Activated naive CD8-positive, alpha-beta T cell treated with anti-CD3 and anti-CD28 coated beads, Interleukin-2, amount 50 U/mL, for 16 hours (primary cell): ENCODE measurements at regions not wholly inside any gene's neighbourhood (a gene's known extent, or its start where the extent isn't known, plus 50 kb on each side); places are given as distances from the start of the nearest gene placed in this dataset.

Source experiments
- DNase-seq: peaks from one replicate; pipeline ENCODE4 v3.0.0-alpha.2; 2020; ENCODE audit warnings: low read depth, low spot score

DNA sequence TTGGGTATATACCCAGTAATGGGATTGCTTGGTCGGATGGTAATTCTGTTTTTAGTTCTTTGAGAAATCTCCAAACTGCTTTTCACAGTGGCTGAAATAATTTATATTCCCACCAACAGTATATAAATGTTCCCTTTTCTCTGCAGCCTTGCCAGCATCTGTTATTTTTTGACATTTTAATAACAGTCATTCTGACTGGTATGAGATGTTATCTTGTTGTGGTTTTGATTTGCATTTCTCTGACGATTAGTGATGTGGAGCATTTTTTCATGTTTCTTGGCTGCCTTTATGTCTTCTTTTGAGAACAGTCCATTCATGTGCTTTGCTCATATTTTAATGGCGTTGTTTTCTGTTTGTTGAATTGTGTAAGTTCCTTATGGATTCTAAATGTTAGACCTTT is 641.6 kb downstream of the HACE1 start:
- DNase-seq: no peak

DNA sequence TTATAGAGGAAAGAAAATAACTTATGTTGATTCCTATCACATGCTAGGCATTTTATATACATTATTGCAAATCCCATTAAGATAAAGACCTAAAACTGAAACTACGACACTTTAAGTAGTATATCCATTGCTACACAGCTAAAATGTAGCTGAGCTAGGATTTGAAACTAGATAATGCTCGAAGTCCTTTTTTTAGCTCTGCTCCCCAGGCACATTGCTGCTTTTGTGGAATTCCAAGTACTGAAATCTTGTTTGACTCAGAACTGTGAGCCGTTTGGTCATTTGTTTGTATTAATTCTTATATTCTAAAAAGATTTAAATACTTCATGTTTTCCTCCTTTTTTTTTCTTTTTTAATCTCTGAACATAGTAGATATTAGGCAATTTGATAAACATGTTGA is 644.8 kb downstream of the HACE1 start:
- no peak for DNase-seq

DNA sequence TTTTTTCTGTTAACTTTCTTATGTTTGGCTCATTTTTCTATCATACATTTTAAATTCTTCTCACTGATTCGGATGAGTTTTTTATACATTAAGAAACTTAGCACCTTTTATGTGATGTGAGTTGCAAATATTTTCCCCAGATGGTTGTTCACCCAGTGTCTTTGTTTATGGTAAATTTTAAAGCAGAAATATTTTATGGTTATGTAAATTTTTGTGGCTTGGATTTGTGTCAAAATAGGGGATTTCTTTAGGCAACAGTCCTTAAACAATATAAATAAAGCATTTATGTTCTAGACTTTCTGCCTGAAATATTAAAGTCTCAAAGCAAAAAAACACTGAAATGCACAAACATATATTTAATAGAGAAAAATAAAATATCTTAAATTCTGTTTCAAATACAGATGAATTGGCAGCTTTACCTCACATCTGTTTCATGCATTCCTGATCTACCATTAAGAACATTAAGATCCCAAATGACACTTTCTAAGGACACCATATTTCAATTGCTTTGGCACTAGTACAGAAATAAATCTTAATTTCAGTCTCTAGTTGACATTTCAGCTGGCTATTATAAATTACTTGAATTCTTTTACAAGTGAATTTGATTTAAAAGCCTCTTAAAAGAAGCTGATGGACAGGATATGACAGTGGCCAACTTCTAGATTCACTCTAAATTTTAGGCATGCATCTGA is 646.6 kb downstream of the HACE1 start:
- no peak for DNase-seq

DNA sequence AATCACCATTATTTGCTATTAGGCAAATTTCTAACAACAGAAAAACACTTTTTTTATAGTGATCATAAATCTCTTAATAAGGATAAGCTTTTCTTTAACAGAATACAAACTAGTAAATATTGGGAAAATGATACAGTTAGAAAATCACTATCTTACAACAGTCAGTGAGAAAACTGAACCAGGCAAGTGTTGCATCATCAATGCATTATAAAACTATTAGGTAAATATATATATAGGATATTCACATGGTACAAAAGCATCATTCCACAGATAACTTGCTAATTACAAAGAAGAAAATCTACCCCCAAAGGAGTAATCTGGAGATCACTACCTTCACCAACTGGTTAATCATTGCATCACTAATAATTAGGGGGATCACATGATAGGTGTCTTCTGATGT is 652.1 kb downstream of the HACE1 start:
- no peak for DNase-seq

DNA sequence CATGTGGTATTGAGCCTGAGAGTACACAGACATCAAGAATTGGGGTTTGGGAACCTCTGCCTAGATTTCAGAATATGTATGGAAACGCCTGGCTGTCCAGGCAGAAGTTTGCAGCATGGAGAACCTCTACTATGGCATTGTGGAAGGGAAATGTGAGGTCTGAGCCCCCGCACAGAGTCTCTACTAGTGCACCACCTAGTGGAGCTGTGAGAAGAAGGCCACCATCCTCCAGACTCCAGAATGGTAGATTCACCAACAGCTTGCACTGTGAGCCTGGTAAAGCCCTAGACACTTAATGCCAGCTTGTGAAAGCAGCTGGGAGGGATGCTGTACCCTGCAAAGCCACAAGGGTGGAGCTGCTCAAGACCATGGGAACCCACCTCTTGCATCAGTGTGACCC is 658.2 kb downstream of the HACE1 start:
- no peak for DNase-seq

DNA sequence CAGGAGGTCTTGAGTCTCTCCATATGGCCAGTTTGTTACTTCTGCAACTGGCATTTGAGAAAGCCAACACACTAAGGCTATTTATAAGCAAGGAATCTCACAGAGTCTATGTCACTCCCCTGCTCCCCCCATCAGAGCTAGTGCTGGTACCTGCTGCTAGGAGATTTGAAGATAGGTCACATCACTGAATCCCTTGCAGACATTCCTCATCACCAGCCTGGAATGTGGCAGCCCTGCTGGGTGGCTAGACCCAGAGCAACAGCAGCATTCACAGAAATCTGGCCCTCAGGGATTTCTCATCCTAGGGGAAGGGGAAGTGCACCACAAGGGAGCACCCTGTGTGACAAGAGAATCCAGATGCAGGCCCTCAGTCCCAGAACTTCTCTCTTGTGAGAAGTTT is 672.1 kb downstream of the HACE1 start:
- DNase-seq: no peak

DNA sequence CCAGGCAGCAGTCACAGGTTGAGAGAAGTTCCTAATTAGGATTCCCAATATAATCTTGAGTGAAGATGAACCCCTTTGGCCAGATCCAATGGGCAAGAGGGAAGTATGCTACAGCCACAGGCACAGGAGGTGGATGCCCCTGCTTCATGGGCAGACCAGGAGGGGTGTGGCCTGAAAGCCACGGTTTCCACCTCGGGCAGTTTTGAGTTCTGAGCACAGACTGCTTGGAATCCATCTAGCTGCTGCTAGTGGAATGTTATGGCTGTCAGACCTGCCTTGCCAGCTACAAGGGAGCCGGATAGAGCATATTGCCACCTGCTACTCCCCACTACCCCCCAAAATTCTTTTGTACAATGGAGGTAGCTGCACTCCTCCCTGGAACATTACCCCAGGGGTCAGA is 672.9 kb downstream of the HACE1 start:
- no peak for DNase-seq

DNA sequence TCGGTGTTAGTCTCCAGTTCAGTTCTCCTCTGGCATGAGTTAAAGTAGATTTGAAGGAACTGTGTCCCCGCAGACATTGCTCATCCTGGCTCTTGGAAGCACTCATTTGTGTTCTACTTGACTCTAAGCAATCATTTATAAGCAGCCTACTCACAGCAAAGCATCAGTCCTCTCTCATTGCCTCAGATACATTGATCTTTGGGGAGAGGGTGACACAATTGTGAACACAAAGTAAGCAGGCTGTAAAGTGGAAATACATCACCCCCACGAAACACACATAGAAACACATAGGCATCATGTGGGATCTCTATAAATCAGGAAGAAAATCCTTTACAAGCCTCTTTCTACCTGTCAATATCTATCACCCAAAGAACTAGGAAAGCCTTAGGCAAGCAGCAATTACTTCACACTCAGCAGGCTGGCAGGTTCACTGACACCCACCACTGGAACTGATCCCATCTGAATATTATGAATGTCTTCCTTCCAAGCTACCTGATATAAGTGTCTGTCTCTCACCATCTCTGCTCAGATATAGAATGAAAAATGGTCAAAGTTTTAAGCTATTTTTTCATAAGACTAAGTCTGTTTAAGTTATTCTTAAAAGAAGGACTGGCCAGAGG is 675.8 kb downstream of the HACE1 start:
- no peak for DNase-seq

DNA sequence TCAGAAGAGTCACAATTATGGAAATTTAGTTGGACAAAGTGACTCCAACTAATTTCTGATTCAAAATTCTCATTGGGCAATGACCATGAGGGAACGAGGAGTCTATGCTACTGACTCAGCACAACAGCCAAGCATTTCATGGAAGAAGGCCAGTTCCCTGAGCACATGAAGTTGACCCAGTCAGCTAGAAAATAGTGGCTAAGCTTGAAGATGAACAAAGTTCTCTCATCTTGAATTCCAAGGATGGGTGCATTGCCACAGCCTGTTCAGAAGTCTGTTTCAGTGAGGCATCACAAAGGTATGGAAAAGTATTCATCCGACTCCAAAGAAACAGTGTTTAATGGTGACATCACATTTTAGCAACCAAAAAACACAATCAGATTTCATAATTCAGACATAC is 676.9 kb downstream of the HACE1 start:
- DNase-seq: no peak

DNA sequence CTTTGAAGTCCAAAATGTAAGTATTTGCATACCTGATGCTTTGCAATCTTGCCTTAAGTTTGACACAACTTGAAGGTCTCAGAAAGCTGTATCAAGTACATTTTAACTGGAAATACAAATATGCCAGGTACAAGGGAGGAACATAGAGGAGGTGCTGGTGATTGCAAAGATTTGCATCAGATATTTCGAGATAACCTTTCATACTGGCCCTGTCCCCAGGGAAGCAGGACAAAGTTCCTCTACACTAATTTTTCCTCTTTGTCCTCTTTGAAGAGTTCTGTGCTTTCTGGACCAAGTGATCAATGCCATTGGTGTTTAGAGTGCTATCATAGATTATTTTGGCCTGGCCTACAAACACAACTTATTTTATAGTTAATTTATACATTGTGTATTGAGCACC is 686.1 kb downstream of the HACE1 start:
- no peak for DNase-seq

DNA sequence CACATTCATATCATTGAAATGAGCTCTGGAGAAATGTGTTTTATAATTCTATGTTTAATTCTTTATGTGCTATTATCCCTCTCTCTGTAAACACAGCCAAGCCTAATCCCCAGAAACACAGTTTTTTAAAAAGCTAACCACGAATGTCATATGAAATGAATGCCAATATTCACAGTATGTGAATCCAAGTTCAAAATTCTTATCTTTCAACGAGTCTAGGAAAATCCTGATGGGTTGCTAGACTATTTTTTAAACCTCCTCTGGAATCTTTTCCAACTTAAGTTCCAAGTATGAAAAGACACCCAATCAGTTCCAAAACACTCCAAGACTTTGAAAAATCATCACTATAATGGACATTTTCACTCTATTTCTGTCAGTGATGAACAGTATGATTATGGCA is 689.3 kb downstream of the HACE1 start:
- no peak for DNase-seq

DNA sequence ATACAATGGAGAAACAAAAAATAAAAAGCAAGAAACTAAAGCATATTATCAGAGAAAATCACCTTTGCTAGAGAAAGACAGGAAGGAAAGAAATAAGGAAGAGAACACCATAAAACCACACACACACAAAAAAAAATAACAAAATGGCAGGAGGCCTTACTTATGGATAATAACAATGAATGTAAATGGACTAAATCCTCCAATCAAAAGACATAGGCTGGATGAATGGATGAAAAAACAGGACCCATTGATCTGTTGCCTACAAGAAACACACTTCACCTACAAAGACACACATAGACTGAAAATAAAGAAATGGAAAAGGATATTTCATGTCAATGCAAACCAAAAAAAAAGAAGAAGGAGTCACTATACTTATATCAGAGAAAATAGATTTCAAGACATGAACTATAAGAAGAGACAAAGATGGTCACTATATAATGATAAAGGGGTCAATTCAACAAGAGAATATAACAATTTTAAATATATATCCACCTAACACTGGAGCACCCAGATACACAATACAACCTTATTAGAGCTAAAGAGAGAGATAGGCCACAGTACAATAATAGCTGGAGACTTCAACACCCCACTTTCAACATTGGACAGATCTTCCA is 693.6 kb downstream of the HACE1 start:
- no peak for DNase-seq

DNA sequence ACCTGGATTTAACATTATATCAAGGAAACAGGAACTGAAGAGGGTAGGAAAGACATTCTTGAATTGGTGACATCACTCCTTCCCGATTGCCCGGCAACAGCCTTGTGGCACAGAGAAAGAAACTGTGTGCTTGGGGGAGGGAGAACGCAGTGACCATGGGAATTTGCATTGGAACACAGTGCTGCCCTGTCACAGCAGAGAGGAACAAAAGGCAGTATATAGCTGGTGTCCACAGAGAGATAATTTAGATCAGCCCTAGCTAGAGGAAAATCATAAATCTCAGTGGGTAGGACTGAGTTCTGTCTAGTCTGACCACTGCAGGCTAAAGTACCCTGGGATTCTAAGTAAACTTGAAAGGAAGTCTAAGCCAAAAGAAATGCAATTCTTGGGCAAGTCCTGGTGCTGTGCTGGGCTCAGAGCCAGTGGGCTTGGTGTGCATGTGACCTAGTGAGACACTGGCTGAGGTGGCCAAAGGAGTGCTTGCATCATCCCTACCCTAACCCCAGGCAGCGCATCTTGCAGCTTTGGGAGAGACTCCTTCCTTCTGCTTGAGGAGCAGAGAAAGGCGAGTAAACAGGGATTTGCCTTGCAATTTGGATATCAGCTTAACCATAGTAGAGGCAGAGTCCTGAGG is 697.6 kb downstream of the HACE1 start:
- DNase-seq: no peak

DNA sequence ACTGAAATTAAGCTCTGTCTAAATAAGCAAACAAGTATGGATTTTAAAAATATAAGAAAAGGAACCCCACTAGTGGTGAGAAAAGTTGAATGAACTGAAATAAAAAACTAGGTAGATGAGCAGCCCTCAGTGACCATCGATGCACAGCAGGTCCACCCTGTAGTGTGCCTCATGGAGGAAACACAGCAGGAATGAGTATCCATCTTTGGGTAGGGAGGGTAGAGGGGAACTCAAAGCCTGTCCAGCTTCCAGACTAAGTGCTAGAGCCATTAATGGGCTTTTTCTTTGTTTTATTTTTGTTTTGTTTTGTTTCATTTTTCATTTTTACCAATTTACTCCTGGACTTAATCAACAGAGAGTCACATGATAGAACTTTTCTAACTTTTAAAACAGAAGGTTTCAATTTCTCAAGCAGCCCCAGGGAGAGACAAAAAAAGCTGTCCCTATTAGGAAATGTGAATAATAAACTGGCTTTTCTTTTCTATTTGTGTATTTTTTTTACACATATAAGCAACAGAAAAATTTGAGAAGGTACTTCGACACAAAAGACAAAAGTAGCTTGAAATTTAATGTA is 700.6 kb downstream of the HACE1 start:
- DNase-seq: no peak

DNA sequence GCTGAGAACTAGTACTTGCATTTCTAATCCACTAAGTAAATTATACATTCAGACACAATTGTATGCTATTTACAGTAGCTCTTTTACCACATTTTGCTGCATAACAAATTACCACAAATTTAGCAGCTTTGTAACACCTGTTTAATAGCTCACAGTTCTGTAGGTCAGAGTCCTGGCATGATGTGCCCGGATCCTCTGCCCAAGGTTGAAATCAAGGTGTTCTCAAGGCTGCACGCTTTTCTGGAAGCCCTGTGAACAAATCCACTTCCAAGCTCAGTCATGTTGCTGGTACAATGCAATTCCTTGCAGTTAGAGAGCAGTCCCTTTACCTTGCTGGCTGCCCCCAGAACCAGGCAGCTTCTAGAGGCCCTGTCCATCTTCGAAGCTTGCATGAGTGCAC is 716.0 kb downstream of the HACE1 start:
- no peak for DNase-seq

DNA sequence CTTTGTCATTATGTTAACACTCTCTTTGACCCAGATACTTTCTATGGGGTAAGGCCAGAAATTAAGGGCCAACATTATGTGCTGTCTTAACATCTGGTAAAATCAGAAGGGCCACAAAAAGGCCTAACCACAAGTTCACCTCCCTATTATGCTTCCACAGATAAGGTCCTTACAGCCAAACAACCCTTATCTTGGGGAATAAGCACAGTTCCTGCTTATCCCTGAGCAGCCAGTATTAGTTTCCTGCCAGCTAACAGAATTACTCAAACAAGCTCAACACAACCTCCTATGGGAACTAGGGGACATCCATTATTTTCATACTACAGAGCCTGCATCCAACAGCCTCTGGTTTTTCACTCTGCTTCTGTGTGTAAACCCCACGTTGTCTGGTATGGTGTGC is 724.8 kb downstream of the HACE1 start:
- no peak for DNase-seq

DNA sequence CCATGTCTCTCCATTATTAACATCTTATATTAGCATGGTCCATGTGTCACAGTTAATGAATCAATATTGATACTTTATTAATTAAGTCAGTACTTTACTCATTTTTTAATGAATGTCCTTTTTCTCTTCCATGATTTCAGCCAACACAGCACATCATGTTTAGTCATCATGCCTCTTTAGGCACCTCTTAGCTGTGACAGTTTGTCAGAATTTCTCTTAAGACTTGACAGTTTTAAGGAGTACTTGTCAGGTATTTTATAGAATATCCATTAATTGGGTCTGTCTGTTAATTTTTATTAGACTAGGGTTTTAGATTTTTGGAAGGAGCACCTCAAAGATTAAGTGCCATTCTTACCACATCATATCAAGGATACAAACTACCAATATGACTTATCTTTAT is 729.4 kb downstream of the HACE1 start:
- no peak for DNase-seq

DNA sequence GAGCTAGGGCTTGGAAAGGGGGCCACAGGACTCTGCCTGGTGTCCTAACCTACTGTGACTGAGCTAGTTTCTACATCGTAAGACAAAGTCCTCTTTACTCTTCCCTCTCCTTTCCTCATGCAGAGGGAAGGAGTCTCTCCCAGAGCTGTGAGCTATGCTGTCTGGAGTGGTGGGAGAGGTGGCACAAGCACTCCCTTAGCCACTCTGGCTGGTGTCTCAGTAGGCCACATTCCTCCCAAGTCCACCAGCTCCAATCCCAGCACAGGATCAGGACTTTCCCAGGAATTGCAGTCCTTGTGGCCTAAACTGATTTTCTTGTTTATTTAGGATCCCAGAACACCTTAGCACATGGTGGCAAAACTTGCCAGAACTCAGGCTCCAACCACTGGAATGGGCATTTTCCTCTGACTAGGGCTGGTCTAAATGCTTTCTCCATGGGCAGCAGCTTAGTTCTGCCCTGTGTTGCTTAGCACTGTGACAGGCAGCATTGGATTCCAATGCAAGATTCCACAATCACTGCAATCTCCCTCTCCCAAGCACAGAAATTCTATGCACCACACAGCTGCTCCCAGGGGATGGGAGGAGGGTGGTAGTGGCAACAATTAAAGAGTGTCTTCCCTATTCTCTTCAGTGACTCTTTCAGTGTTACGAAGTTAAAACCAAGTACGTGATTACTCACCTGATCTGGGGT is 733.3 kb downstream of the HACE1 start:
- no peak for DNase-seq

DNA sequence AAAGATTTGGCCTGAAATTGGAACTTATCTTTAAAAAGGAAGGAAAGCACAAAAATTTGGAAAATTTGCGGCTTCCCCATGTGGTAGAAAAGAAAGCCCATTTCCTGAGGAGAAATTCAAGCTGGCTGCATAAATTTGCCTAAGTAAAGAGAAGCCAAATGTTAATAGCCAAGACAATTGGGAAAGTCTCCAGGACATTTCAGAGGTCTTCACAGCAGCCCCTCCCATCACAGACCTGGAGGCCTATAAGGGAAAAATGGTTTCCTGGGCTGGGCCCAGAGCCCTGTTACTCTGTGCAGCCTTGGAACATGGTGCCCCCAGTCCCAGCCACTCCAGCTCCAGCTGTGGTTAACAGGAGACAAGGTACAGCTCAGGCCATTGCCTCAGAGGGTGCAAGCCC is 736.5 kb downstream of the HACE1 start:
- DNase-seq: no peak

DNA sequence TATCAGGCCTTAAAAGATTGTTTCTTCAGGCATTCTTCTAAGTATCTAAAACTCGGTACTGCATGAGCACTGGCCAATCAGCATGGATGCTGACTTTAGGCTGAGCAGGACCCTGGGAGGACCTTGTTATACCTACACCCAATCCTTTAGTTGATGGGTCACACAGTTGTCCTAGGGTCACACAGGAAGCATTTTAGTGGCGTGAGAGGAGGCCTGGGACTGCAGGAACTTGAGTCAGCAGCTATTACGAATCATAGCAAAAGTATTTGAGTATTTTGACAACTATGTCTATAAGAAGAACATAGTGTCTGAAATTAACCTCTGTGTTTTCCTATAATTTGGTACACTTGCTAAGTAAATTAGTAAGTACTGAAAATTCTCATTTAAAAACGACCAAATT is 741.4 kb downstream of the HACE1 start:
- DNase-seq: no peak

DNA sequence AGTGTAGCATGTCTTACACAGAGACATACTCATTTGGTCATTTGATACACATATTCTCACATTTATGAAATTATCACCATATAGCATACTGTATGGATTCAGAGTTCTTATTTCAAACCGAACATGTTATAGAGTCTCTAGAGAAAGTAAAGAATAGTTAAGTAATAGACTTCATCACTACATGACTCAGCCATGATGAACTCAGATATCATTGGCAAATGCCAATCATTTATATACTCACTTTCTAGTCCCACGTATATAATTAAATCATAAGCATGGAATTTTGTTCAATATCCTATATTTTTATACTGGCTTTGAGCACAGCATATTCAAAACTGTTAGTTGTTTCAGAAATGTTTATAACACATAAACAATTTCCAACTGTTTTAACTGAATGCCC is 749.9 kb downstream of the HACE1 start:
- DNase-seq: no peak

DNA sequence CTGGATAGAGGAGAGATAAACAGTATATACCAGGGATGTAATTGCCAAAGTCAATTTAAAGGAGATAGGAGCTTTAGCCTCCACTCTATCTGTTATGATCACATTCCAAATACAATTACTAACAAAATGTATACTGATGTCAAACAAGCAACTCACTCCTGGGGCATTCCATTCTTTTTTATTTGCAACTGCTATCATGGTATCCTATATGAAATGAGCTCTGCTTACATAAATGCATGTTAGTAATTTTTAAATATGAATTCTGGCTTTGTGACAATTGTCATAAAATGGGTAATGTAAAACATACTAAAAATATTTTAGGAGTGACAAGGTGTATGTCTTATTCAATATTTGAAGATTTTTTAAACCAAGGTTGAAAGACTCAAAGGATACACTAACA is 751.1 kb downstream of the HACE1 start:
- no peak for DNase-seq
